ENCODE measurements at regions not wholly inside any gene's neighbourhood (a gene's known extent, or its start where the extent isn't known, plus 50 kb on each side); places are given as distances from the start of the nearest gene placed in this dataset.

DNA sequence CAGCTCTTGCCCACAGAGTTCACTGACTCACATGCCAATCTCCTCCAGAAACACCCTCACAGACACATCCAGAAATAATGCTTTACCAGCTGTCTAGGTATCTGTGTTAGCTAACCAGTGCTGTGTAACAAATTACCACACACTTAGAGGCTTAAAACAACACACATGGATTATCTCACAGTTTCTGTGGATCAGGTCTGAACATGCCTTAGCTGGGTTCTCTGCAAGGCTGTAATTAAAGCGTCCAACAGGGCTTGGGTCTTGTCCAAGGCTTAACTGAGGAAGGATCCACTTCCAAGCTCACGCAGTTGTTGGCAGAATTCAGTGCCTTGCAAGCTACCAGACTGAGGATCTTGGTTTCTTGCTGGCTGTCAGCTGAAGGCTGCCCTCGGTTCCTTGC lies 92.5 kb upstream of the RGS4 start:
- H3K4me1 ChIP-seq = no peaks in the 10 kb centered on the region
- 74% methylated on average over 3 of the region's 3 CpGs; no CpG with 5 or more reads in 1 of the 2 donors for WGBS, 2 donors (ENCODE audit: low coverage in 1 of 2)
- no peak overlapping the region for H3K4me3 ChIP-seq
- DNase-seq = no peak
- no peaks in the 10 kb centered on the region for H3K9me3 ChIP-seq
- in situ Hi-C loops (cut with MboI; ENCODE audit: low pct_ligation_motif_present in 1 of 4, low pct_unique_long_range_greater_than_20kb in 1 of 4, low sequenced_read_pairs in 3 of 4) (no loop called here), intact Hi-C loops (cut with DNase I; ENCODE audit: low total_unique reads) (no loop called here)
- TF ChIP-seq, protein P1, sequence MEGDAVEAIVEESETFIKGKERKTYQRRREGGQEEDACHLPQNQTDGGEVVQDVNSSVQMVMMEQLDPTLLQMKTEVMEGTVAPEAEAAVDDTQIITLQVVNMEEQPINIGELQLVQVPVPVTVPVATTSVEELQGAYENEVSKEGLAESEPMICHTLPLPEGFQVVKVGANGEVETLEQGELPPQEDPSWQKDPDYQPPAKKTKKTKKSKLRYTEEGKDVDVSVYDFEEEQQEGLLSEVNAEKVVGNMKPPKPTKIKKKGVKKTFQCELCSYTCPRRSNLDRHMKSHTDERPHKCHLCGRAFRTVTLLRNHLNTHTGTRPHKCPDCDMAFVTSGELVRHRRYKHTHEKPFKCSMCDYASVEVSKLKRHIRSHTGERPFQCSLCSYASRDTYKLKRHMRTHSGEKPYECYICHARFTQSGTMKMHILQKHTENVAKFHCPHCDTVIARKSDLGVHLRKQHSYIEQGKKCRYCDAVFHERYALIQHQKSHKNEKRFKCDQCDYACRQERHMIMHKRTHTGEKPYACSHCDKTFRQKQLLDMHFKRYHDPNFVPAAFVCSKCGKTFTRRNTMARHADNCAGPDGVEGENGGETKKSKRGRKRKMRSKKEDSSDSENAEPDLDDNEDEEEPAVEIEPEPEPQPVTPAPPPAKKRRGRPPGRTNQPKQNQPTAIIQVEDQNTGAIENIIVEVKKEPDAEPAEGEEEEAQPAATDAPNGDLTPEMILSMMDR (IDR thresholded peaks at IDR 0.05) = no peak
- TF ChIP-seq POLR2A (IDR thresholded peaks at IDR 0.05) (no peak), POLR2AphosphoS5 (IDR thresholded peaks at IDR 0.05) (no peak), EP300 (IDR thresholded peaks at IDR 0.05; ENCODE audit: low read depth) (no peak)
- no peak overlapping the region for H3K27ac ChIP-seq
- no peaks in the 10 kb centered on the region for H3K36me3 ChIP-seq
- no peaks in the 10 kb centered on the region for H3K27me3 ChIP-seq

DNA sequence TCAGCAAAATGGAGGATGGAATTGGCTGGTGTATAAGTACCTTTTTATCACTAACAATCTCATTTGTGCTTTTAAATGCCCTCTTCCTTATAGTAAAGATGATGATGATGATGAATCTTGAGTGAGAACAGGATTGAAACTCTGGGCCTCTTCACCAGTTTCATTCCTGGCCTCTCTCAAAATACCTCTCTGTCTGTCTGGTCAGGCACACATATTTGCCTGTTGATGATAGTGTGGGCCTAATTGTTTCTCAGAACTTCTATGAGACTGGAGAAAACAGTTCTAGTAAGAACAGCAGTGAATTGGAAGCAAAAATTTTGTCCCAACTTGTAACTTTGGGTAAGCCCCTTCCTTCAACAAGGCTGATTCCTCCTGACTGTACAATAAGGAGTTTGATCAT lies 94.4 kb upstream of the RGS4 start:
- H3K27ac ChIP-seq = no peak overlapping the region
- H3K4me3 ChIP-seq = no peak overlapping the region
- H3K4me1 ChIP-seq = no peaks in the 10 kb centered on the region
- no peaks in the 10 kb centered on the region for H3K9me3 ChIP-seq
- intact Hi-C loops (cut with DNase I; ENCODE audit: low total_unique reads) (no loop called here), in situ Hi-C loops (cut with MboI; ENCODE audit: low pct_ligation_motif_present in 1 of 4, low pct_unique_long_range_greater_than_20kb in 1 of 4, low sequenced_read_pairs in 3 of 4) (no loop called here)
- TF ChIP-seq POLR2AphosphoS5 (IDR thresholded peaks at IDR 0.05) = no peak
- TF ChIP-seq, protein P1 (IDR thresholded peaks at IDR 0.05) = no peak
- TF ChIP-seq POLR2A (IDR thresholded peaks at IDR 0.05) = no peak
- no peak for TF ChIP-seq EP300 (IDR thresholded peaks at IDR 0.05; ENCODE audit: low read depth)
- no peak for DNase-seq
- no peaks in the 10 kb centered on the region for H3K36me3 ChIP-seq
- H3K27me3 ChIP-seq = no peaks in the 10 kb centered on the region

DNA sequence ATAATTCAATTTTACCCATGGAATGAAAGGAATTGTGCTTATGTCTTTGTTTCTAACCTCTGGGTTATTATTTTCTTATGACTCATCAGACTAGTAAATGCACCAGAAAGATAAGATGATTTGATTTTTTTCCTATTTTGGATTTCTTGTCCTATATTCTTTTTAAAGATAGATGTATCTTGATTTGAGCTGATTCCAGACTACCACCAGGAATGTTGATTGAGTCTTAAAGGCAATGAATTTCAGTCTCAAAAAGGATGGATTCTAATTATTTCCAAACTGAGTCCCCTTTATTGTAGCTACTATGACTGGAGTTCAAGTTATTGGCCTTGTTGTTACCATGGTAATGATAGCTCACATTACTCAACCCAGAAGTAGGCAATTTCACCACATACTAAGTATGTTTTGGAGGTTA lies 95.8 kb upstream of the RGS4 start:
- DNase-seq = no peak
- TF ChIP-seq, protein P1 (IDR thresholded peaks at IDR 0.05) = no peak
- TF ChIP-seq POLR2AphosphoS5 (IDR thresholded peaks at IDR 0.05) (no peak), POLR2A (IDR thresholded peaks at IDR 0.05) (no peak), EP300 (IDR thresholded peaks at IDR 0.05; ENCODE audit: low read depth) (no peak)
- intact Hi-C loops (cut with DNase I; ENCODE audit: low total_unique reads) (no loop called here), in situ Hi-C loops (cut with MboI; ENCODE audit: low pct_ligation_motif_present in 1 of 4, low pct_unique_long_range_greater_than_20kb in 1 of 4, low sequenced_read_pairs in 3 of 4) (no loop called here)
- no peak overlapping the region for H3K27ac ChIP-seq
- H3K4me1 ChIP-seq = no peaks in the 10 kb centered on the region
- no peak overlapping the region for H3K4me3 ChIP-seq
- no peaks in the 10 kb centered on the region for H3K36me3 ChIP-seq
- no peaks in the 10 kb centered on the region for H3K27me3 ChIP-seq
- H3K9me3 ChIP-seq = no peaks in the 10 kb centered on the region

DNA sequence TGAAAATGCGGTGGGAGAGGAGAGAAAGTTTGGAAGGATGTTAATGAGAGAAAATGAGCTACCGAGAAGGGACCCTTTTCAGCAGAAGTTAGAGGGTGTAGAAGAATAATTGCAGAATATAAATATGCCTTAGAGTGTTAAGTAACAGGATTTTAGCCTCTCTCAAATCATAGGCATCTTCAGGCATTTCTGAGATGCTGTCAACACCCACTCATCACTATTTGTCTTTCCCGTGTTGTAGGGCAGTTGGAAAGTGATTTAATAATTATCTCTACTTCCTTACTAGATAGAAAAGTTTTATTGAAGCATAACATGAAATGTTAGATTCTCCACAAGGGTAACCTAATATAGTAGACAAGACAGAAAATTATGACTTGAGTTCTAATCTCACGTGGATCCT lies 96.4 kb upstream of the RGS4 start:
- in situ Hi-C loops (cut with MboI; ENCODE audit: low pct_ligation_motif_present in 1 of 4, low pct_unique_long_range_greater_than_20kb in 1 of 4, low sequenced_read_pairs in 3 of 4) (no loop called here), intact Hi-C loops (cut with DNase I; ENCODE audit: low total_unique reads) (no loop called here)
- TF ChIP-seq POLR2AphosphoS5 (IDR thresholded peaks at IDR 0.05) (no peak), POLR2A (IDR thresholded peaks at IDR 0.05) (no peak), EP300 (IDR thresholded peaks at IDR 0.05; ENCODE audit: low read depth) (no peak)
- TF ChIP-seq, protein P1 (IDR thresholded peaks at IDR 0.05) = no peak
- no peak overlapping the region for H3K27ac ChIP-seq
- H3K4me3 ChIP-seq = no peak overlapping the region
- 80% methylated on average over 4 of the region's 4 CpGs for WGBS, 2 donors (ENCODE audit: low coverage in 1 of 2)
- no peaks in the 10 kb centered on the region for H3K27me3 ChIP-seq
- no peak for DNase-seq
- no peaks in the 10 kb centered on the region for H3K9me3 ChIP-seq
- H3K4me1 ChIP-seq = no peaks in the 10 kb centered on the region
- H3K36me3 ChIP-seq = no peaks in the 10 kb centered on the region

All from transverse colon (tissue), 4 donors.